SH-SY5Y (cell line): ENCODE measurements at regions not wholly inside any gene's neighbourhood (a gene's known extent, or its start where the extent isn't known, plus 50 kb on each side); places are given as distances from the start of the nearest gene placed in this dataset.

ENCODE experiments used
- GATA2 ChIP-seq: IDR thresholded peaks from 2 replicates; pipeline ENCODE4 v1.6.1; 2011; ENCODE audit warnings: mild to moderate bottlenecking, low read depth, low read length
- GATA3 ChIP-seq: IDR thresholded peaks from 2 replicates; pipeline ENCODE4 v1.6.1; 2011; ENCODE audit warnings: low read depth, mild to moderate bottlenecking, low read length, moderate library complexity

- TF ChIP-seq GATA3 (no peak), GATA2 (no peak)
These were observed 323.3 kb upstream of the AJAP1 start for GRCh38 chr1:4330805-4331766.

- TF ChIP-seq GATA3 (no peak), GATA2 (no peak)
These were observed 322.6 kb upstream of the AJAP1 start for GRCh38 chr1:4331767-4332163.

- no peak for TF ChIP-seq GATA2
- TF ChIP-seq GATA3: no peak
These were observed 317.9 kb upstream of the AJAP1 start for GRCh38 chr1:4336507-4336906.

- TF ChIP-seq GATA2 (no peak), GATA3 (no peak)
These were observed 313.0 kb upstream of the AJAP1 start for GRCh38 chr1:4341421-4341820.

GRCh38 chr1:4344065-4344732 lies 310.2 kb upstream of the AJAP1 start:
- no peak for TF ChIP-seq GATA3
- TF ChIP-seq GATA2: no peak

- TF ChIP-seq GATA2 (no peak), GATA3 (no peak)
These were observed 309.3 kb upstream of the AJAP1 start for GRCh38 chr1:4345094-4345493.

- TF ChIP-seq GATA2 (no peak), GATA3 (no peak)
These were observed 308.3 kb upstream of the AJAP1 start for GRCh38 chr1:4346131-4346530.

- TF ChIP-seq GATA3 (no peak), GATA2 (no peak)
These were observed 303.0 kb upstream of the AJAP1 start for GRCh38 chr1:4351453-4351852.

GRCh38 chr1:4353090-4353856 lies 301.1 kb upstream of the AJAP1 start:
- TF ChIP-seq GATA2 (no peak), GATA3 (no peak)

- no peak for TF ChIP-seq GATA3
- TF ChIP-seq GATA2: no peak
These were observed 298.6 kb upstream of the AJAP1 start for GRCh38 chr1:4355839-4356238.

GRCh38 chr1:4362314-4363044 lies 291.9 kb upstream of the AJAP1 start:
- TF ChIP-seq GATA3 (no peak), GATA2 (no peak)

- no peak for TF ChIP-seq GATA3
- TF ChIP-seq GATA2: no peak
These were observed 288.3 kb upstream of the AJAP1 start for GRCh38 chr1:4366091-4366490.

GRCh38 chr1:4367230-4367777 lies 287.1 kb upstream of the AJAP1 start:
- TF ChIP-seq GATA3 (no peak), GATA2 (no peak)
